Right kidney (tissue), 1 donor: ENCODE measurements at regions not wholly inside any gene's neighbourhood (a gene's known extent, or its start where the extent isn't known, plus 50 kb on each side); places are given as distances from the start of the nearest gene placed in this dataset.

ENCODE experiments used
- DNase-seq: peaks from one replicate; pipeline ENCODE4 v3.0.0-alpha.2; 2016

- DNase-seq = no peak
Measured at GRCh38 chr5:30734118-30734517, 459.4 kb upstream of the CDH6 start.

DNA sequence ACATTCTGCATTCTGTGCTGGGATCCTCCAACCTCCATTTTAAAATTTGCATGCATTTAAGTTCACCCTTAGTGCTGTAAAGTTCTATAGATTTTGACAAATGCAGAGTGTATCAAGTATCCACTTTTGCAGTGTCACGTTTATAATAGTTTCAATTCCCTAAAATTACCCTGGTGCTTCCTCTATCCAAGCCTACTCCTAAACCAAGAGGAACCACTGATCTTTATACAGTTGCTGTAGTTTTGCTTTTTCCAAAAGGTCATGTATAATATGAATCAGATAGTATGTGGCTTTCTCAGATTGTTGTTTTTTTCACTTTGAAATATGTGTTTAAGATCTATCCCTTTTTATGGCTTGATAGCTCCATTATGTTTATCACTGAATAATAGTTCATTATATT lies 468.4 kb upstream of the CDH6 start:
- no peak for DNase-seq

- DNase-seq = no peak
Measured at GRCh38 chr5:30698217-30698616, 495.3 kb upstream of the CDH6 start.

- DNase-seq = no peak
Measured at GRCh38 chr5:30693326-30693725, 500.2 kb upstream of the CDH6 start.

GRCh38 chr5:30690931-30691330 lies 502.6 kb upstream of the CDH6 start:
- no peak for DNase-seq

GRCh38 chr5:30687461-30687860 lies 506.0 kb upstream of the CDH6 start:
- no peak for DNase-seq

- no peak for DNase-seq
Measured at GRCh38 chr5:30686530-30686929, 507.0 kb upstream of the CDH6 start.

GRCh38 chr5:30676223-30676840 lies 517.2 kb upstream of the CDH6 start:
- no peak for DNase-seq

DNA sequence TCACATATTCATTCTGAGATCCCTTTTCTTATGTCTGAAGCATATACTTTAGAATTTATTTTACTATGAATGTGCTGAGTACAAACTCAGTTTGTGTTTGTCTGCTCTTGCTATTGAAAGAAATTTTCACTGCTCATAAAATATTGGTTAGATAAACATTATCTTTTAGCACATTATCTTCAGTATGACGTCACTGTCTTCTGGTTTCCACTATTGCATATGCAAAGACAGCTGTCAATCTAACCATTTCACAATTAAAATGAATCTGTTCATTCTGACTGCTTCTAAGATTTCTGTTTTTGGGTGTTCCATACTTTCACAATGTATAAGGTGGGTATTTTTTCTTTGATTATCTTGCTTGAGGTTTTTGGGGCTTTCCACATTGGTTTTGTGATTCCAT lies 526.2 kb upstream of the CDH6 start:
- DNase-seq = no peak

GRCh38 chr5:30663536-30663935 lies 530.0 kb upstream of the CDH6 start:
- no peak for DNase-seq

- no peak for DNase-seq
Measured at GRCh38 chr5:30662373-30662772, 531.1 kb upstream of the CDH6 start.

- no peak for DNase-seq
Measured at GRCh38 chr5:30661730-30662129, 531.8 kb upstream of the CDH6 start.

- no peak for DNase-seq
Measured at GRCh38 chr5:30659417-30659816, 534.1 kb upstream of the CDH6 start.

GRCh38 chr5:30650311-30650710 lies 543.2 kb upstream of the CDH6 start:
- DNase-seq = no peak

GRCh38 chr5:30638899-30639298 lies 554.6 kb upstream of the CDH6 start:
- no peak for DNase-seq

DNA sequence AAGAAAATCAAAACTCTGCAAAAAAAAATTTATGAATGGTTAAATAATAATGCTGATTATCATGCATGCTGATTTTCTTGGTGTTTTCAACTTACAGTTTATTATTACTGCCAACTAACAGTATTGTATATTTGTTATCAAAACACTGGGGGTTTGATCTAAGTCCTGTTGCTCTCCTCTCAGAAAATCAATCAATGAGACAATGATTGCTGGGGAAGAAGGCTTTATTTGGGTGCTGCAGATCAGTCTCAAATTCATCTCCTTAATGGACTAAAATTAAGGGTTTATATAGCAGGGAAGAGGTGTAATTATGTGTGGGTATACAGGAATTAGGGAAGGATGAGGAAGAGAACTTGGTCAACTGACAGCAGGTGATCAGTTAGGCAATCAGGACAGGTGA lies 565.5 kb upstream of the CDH6 start:
- DNase-seq = no peak

DNA sequence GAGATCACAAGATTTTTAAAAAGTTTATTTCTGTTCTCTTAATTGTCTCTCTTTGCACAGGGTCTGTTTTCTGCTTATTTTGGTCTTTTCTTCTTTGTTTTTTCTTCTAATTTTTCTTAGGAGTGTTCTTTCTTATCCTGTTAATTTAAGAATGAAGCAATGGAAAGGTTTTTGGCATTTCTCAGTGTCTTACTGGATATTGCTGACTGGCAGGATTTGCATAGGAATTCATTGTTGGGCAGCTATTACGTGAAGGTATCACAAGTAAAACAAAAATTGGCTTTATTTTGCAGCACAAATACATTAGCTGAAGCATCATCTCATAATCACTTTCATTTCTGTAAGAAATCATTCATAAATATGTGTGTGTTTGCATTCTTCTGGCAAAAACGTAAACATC lies 566.9 kb upstream of the CDH6 start:
- no peak for DNase-seq

GRCh38 chr5:30620481-30621085 lies 572.9 kb upstream of the CDH6 start:
- DNase-seq = no peak

DNA sequence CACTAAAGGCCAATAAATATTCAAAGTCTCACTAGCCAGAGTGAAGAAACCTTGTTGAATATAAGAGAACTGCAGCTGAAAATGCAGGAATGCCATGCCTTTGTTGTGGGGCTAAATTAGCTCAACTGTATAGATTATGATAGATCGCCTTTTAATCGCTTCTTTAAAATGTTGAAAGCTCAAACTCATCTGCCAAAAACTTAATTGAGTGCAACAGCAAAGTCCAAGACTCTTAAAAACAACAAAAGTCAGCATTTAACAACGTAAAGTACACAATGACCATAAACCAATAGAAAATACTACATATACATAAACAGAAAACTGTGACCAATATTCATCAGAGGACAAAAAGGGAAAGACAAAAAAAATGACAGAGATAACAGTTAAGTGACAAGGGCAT lies 585.0 kb upstream of the CDH6 start:
- DNase-seq = no peak

DNA sequence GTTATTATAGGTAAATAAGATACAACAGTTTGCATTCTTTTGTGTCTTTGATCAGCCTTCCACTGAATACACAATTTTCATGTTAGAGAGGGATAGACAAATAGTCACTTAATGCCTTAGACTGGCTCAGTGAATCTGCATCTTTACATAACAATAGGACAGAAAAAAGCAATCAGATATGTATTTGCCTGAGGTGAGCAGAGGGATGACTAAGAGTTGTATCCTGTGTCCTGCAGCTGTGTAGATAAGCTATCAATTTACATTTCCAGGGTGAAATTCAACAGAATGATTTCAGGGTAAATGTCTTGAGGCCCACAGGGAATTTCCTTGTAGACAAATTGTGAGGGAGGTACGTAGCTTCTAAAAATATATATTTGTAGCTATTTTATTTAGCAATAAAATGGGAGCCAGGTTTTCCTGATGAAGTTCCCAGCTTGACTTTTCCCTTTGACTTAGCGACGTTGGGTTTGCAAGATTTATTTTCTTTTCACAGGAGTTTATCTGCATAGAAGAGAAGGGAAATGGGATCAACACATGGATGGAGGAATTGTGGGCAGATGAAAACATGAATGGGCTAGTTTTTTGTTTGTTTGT lies 586.1 kb upstream of the CDH6 start:
- DNase-seq = no peak

GRCh38 chr5:30605693-30606268 lies 587.7 kb upstream of the CDH6 start:
- DNase-seq = no peak

- no peak for DNase-seq
Measured at GRCh38 chr5:30604648-30605262, 588.7 kb upstream of the CDH6 start.

DNA sequence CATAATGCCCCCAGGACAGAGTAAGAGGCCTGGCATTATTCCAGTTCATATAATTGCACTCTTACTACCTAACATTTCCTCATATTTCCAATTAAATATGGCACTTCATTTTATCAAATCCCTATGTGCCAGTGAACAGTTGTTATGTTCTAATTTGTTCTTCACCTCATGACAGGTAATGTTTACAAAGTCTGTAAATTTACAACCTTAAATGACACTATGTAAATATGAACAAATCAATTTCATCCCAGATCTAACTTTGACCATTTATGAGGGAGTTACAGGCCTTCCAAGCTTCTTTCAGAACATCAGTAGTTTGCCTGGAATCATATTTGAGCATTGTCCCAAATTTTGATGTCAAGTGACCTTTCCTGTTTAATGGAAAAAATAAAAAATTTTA lies 592.6 kb upstream of the CDH6 start:
- no peak for DNase-seq
